ENCODE measurements at regions not wholly inside any gene's neighbourhood (a gene's known extent, or its start where the extent isn't known, plus 50 kb on each side); places are given as distances from the start of the nearest gene placed in this dataset.

DNA sequence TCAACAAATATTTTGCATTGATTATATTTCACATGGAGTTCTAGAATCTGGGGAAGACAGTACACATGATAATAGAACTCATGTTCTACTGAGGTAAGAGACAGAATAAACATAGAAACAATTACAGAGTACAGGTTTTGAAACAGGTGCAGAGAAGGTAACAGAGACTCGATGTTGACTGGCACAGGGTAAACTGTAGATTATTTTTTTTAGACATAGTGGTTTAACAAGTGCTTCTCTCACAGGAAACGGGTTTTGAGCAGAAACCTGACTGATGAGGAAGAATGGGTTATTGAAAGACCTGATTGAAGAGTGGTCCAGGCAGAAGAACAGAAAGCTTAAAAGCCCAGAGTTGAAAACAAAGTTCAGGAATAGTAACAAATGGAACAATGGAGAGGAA lies 1002.5 kb upstream of the FAM98A start:
- H3K4me3 ChIP-seq (ENCODE audit: low read length) = no peak overlapping the region
- DNase-seq (ENCODE audit: low read depth) = no peak
- no peak for TF ChIP-seq CTCF (conservative IDR thresholded peaks at IDR 0.05; ENCODE audit: low read length)

- no peak for TF ChIP-seq CTCF (conservative IDR thresholded peaks at IDR 0.05; ENCODE audit: low read length)
- DNase-seq (ENCODE audit: low read depth) = no peak
- H3K4me3 ChIP-seq (ENCODE audit: low read length) = no peak overlapping the region
Measured at GRCh38 chr2:34578641-34579040, 979.5 kb upstream of the FAM98A start.

DNA sequence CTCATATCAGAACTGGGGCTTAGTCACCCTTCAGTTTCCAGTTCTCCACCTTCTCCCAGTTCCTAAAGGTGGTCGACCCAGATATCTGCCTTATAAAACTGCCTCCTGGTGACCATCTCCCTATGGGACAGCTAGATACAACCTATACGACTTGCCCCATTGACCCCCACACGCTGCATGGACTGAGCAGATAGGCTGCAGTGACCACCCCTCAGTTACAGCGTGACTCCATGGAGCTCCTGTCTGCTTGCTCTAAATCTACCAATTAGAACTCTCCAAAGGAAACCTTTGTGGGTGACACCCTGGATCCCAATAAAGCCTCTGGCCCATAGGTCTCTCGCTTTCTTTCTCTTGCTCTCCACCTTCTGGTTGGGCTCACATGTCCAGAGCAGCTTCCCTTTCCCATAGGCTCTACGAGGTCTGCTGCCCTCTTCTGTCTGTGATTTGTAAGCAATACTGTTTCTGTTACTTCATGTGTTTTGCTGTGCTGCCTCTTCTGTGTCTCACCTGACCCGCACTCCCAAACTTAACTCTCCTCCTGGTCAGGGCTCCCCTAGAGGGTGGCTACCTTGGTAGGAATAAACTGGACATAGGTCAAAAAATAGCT lies 971.3 kb upstream of the FAM98A start:
- DNase-seq (ENCODE audit: low read depth) = no peak
- TF ChIP-seq CTCF (conservative IDR thresholded peaks at IDR 0.05; ENCODE audit: low read length) = no peak
- no peak overlapping the region for H3K4me3 ChIP-seq (ENCODE audit: low read length)

- no peak for TF ChIP-seq CTCF (conservative IDR thresholded peaks at IDR 0.05; ENCODE audit: low read length)
- no peak overlapping the region for H3K4me3 ChIP-seq (ENCODE audit: low read length)
- DNase-seq (ENCODE audit: low read depth) = no peak
Measured at GRCh38 chr2:34567128-34567527, 968.0 kb upstream of the FAM98A start.

- TF ChIP-seq CTCF (conservative IDR thresholded peaks at IDR 0.05; ENCODE audit: low read length) = no peak
- DNase-seq (ENCODE audit: low read depth) = no peak
- no peak overlapping the region for H3K4me3 ChIP-seq (ENCODE audit: low read length)
Measured at GRCh38 chr2:34552337-34552736, 953.2 kb upstream of the FAM98A start.

DNA sequence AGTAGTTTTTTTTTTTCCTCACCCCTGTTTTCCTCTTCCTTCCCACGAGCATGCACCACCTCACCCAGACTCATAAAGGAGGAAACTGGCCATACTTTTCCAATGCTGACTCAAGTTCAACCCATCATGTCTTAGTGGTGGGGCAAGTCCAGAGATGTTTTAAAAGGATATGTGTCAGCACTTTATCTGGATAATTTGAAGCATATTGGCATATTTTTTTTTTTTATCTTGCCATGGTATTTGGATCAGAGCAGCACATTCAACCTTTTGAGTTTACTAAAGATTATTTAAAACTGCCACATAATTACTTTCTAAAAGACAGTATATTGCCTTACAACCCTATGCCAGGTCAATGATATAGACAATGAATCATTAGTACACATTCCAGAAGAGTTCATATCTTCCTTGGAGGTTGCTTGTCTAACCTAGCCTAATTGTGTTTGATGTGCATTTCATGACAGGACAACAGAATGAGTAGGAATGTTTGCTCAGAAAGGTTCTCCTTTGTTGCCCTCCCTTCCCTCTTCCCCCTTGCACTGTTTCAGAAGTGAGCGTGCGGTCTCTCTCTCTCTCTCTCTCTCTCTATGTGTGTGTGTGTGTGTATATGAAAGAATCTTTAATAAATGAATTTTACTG lies 950.7 kb upstream of the FAM98A start:
- H3K4me3 ChIP-seq (ENCODE audit: low read length) = no peak overlapping the region
- no peak for TF ChIP-seq CTCF (conservative IDR thresholded peaks at IDR 0.05; ENCODE audit: low read length)
- no peak for DNase-seq (ENCODE audit: low read depth)

GRCh38 chr2:34547900-34548299 lies 948.8 kb upstream of the FAM98A start:
- no peak overlapping the region for H3K4me3 ChIP-seq (ENCODE audit: low read length)

More at GRCh38 chr2:34547900-34548299, 948.8 kb upstream of the FAM98A start:
- DNase-seq (ENCODE audit: low read depth) = no peak
- no peak for TF ChIP-seq CTCF (conservative IDR thresholded peaks at IDR 0.05; ENCODE audit: low read length)

Measured in AG10803 (cell line).